H9 (cell line): ENCODE measurements at regions not wholly inside any gene's neighbourhood (a gene's known extent, or its start where the extent isn't known, plus 50 kb on each side); places are given as distances from the start of the nearest gene placed in this dataset.

Experiments
- DNase-seq: peaks from one replicate; pipeline ENCODE4 v3.0.0-alpha.2; 2017
- H2AFZ ChIP-seq: one replicate; pipeline ENCODE4 v1.6.1; 2013; ENCODE audit warnings: mild to moderate bottlenecking, low read length, control low read depth, moderate library complexity
- H2AK5ac ChIP-seq: 2 replicates; pipeline ENCODE4 v1.6.1; 2013; ENCODE audit warnings: low read length, control low read depth, mixed read lengths; ENCODE audit not compliant: insufficient read length
- H2BK120ac ChIP-seq: one replicate; pipeline ENCODE4 v1.6.1; 2013; ENCODE audit warnings: low read depth, mild to moderate bottlenecking, low read length, control low read depth, inconsistent platforms; ENCODE audit not compliant: poor library complexity, severe bottlenecking
- H2BK12ac ChIP-seq: 2 replicates; pipeline ENCODE4 v1.6.1; 2013; ENCODE audit warnings: low read length, control low read depth, mixed read lengths, low read depth; ENCODE audit not compliant: insufficient read length
- H2BK15ac ChIP-seq: 2 replicates; pipeline ENCODE4 v1.6.1; 2013; ENCODE audit warnings: low read depth, low read length, control low read depth
- H2BK20ac ChIP-seq: one replicate; pipeline ENCODE4 v1.6.1; 2013; ENCODE audit warnings: low read depth, mild to moderate bottlenecking, low read length, control low read depth, inconsistent platforms; ENCODE audit not compliant: poor library complexity, severe bottlenecking
- H2BK5ac ChIP-seq: 2 replicates; pipeline ENCODE4 v1.6.1; 2013; ENCODE audit warnings: low read length, control low read depth, mixed read lengths; ENCODE audit not compliant: insufficient read length
- H3K14ac ChIP-seq: 2 replicates; pipeline ENCODE4 v1.6.1; 2013; ENCODE audit warnings: low read length, control low read depth; ENCODE audit not compliant: insufficient read depth
- H3K18ac ChIP-seq: 2 replicates; pipeline ENCODE4 v1.6.1; 2013; ENCODE audit warnings: low read depth, mild to moderate bottlenecking, mixed read lengths, low read length, control low read depth; ENCODE audit not compliant: insufficient read length
- H3K23ac ChIP-seq: 2 replicates; pipeline ENCODE4 v1.6.1; 2013; ENCODE audit warnings: low read length, control low read depth, mixed read lengths, low read depth; ENCODE audit not compliant: insufficient read length
- H3K23me2 ChIP-seq: 2 replicates; pipeline ENCODE4 v1.6.1; 2013; ENCODE audit warnings: low read depth, mild to moderate bottlenecking, mixed read lengths, low read length, control low read depth; ENCODE audit not compliant: insufficient read length, poor library complexity, severe bottlenecking
- H3K27ac ChIP-seq: 2 replicates; pipeline ENCODE4 v1.5.1; 2013; ENCODE audit warnings: low read length, control low read depth, mixed read lengths, low read depth; ENCODE audit not compliant: insufficient read length
- H3K27me3 ChIP-seq: 2 replicates; pipeline ENCODE4 v1.6.1; 2013; ENCODE audit warnings: low read length, control low read depth, inconsistent platforms; ENCODE audit not compliant: insufficient read depth
- H3K4ac ChIP-seq: 2 replicates; pipeline ENCODE4 v1.6.1; 2013; ENCODE audit warnings: low read depth, mild to moderate bottlenecking, control low read depth, inconsistent platforms, low read length, moderate library complexity
- H3K4me1 ChIP-seq: 2 replicates; pipeline ENCODE4 v1.6.1; 2013; ENCODE audit warnings: low read length, control low read depth, inconsistent platforms; ENCODE audit not compliant: insufficient read depth
- H3K4me2 ChIP-seq: 2 replicates; pipeline ENCODE4 v1.6.1; 2013; ENCODE audit warnings: low read length, control low read depth, mixed read lengths; ENCODE audit not compliant: insufficient read length, insufficient read depth
- H3K56ac ChIP-seq: 2 replicates; pipeline ENCODE4 v1.6.1; 2013; ENCODE audit warnings: low read depth, mild to moderate bottlenecking, mixed read lengths, low read length, control low read depth; ENCODE audit not compliant: insufficient read length
- H3K79me1 ChIP-seq: 2 replicates; pipeline ENCODE4 v1.6.1; 2013; ENCODE audit warnings: low read depth, mild to moderate bottlenecking, moderate library complexity, low read length, control low read depth, inconsistent platforms; ENCODE audit not compliant: insufficient read depth, poor library complexity, severe bottlenecking
- H3K79me2 ChIP-seq: 2 replicates; pipeline ENCODE4 v1.6.1; 2013; ENCODE audit warnings: low read length, control low read depth, inconsistent platforms; ENCODE audit not compliant: insufficient read depth
- H3K9ac ChIP-seq: 2 replicates; pipeline ENCODE4 v1.6.1; 2013; ENCODE audit warnings: low read length, control low read depth, mixed read lengths; ENCODE audit not compliant: insufficient read length; ENCODE audit errors: extremely low read depth
- H3K9me3 ChIP-seq: one replicate; pipeline ENCODE4 v1.6.1; 2013; ENCODE audit warnings: low read depth, low read length, inconsistent platforms; ENCODE audit not compliant: control insufficient read depth
- H3T11ph ChIP-seq: one replicate; pipeline ENCODE4 v1.6.1; 2013; ENCODE audit warnings: mild to moderate bottlenecking, low read length, control low read depth, inconsistent platforms
- H4K20me1 ChIP-seq: one replicate; pipeline ENCODE4 v1.6.1; 2013; ENCODE audit not compliant: control insufficient read depth, insufficient read length, insufficient read depth
- H4K5ac ChIP-seq: 2 replicates; pipeline ENCODE4 v1.6.1; 2013; ENCODE audit warnings: low read depth, mild to moderate bottlenecking, mixed read lengths, low read length, control low read depth; ENCODE audit not compliant: insufficient read length
- H4K8ac ChIP-seq: replicated peaks from 2 replicates; pipeline ENCODE4 v1.6.1; 2013; ENCODE audit warnings: low read length, control low read depth, mixed read lengths, low read depth; ENCODE audit not compliant: insufficient read length
- H4K91ac ChIP-seq: 2 replicates; pipeline ENCODE4 v1.6.1; 2013; ENCODE audit warnings: low read depth, mild to moderate bottlenecking, moderate library complexity, mixed read lengths, low read length, control low read depth; ENCODE audit not compliant: insufficient read length
- H3K27ac Mint-ChIP-seq, 3 experiments: 2 replicates in 2 of 3; 3 replicates in 1 of 3; pipeline ENCODE4 v1.8.0; 2020 to 2021; ENCODE audit warnings: mixed read lengths in 3 of 3, mild to moderate bottlenecking in 1 of 3, moderate library complexity in 1 of 3
- H3K27me3 Mint-ChIP-seq: 2 replicates; pipeline ENCODE4 v1.8.0; 2021; ENCODE audit warnings: low read depth, mild to moderate bottlenecking, moderate library complexity, mixed read lengths
- H3K36me3 Mint-ChIP-seq, 3 experiments: 2 replicates in 2 of 3; 3 replicates in 1 of 3; pipeline ENCODE4 v1.8.0; 2020 to 2021; ENCODE audit warnings: low read depth in 3 of 3, mixed read lengths in 3 of 3; ENCODE audit not compliant: insufficient read depth in 1 of 3
- H3K4me1 Mint-ChIP-seq, 2 experiments: 2 replicates each; pipeline ENCODE4 v1.8.0; 2020; ENCODE audit warnings: mixed read lengths in 2 of 2
- H3K4me3 Mint-ChIP-seq, 2 experiments: 2 replicates in 1 of 2; 3 replicates in 1 of 2; pipeline ENCODE4 v1.8.0; 2020 to 2021; ENCODE audit warnings: mild to moderate bottlenecking in 2 of 2, mixed read lengths in 2 of 2, moderate library complexity in 1 of 2
- H3K9me3 Mint-ChIP-seq, 2 experiments: 2 replicates in 1 of 2; 3 replicates in 1 of 2; pipeline ENCODE4 v1.8.0; 2020; ENCODE audit warnings: mild to moderate bottlenecking in 2 of 2, mixed read lengths in 2 of 2, moderate library complexity in 1 of 2
- CTCF ChIP-seq: fragments of 200-600 bp; sonication (generic); conservative IDR thresholded peaks from 3 replicates; pipeline ENCODE4 v1.8.0; 2021; ENCODE audit warnings: antibody characterized with exemption, mild to moderate bottlenecking
- WGBS: extraction: QIAGEN DNeasy Blood & Tissue Kit; methylation state at CpG from one replicate; pipeline ENCODE4 v1.1.7; 2013; ENCODE audit warnings: missing lambda C conversion rate, low lambda C conversion rate, mixed read lengths; ENCODE audit not compliant: insufficient read length; ENCODE audit errors: extremely low coverage; 5-methylcytosine and 5-hydroxymethylcytosine counted together

- no peak for DNase-seq
- H2AFZ ChIP-seq: no peak overlapping the region
- H3K4me3 Mint-ChIP-seq: no peak overlapping the region
- no peak overlapping the region for H3K23ac ChIP-seq
- H3K27me3 ChIP-seq: no peaks in the 10 kb centered on the region
- no peak overlapping the region for H3K4ac ChIP-seq
- no peak overlapping the region for H3K56ac ChIP-seq
- H3K4me1 ChIP-seq: 0 out of 2 replicates have a peak, but pooled peaks cover under 1% of the 10 kb centered on the region
- no peaks in the 10 kb centered on the region; a peak in 1 of 7 replicates for H3K36me3 Mint-ChIP-seq
- peaks cover 7 to 8% of the 10 kb centered on the region in 2 experiments for H3K4me1 Mint-ChIP-seq
- no peak overlapping the region for H3K9ac ChIP-seq
- H2BK20ac ChIP-seq: no peak overlapping the region
- no peak overlapping the region for H2BK12ac ChIP-seq
- no peaks in the 10 kb centered on the region for H3K9me3 Mint-ChIP-seq
- peak; percentile 48 for TF ChIP-seq CTCF
- no peak overlapping the region for H3K18ac ChIP-seq
- H4K20me1 ChIP-seq: no peaks in the 10 kb centered on the region
- H2BK120ac ChIP-seq: no peak overlapping the region
- no peak overlapping the region for H4K5ac ChIP-seq
- no peak overlapping the region for H3K27ac ChIP-seq
- no peak overlapping the region for H4K8ac ChIP-seq
- H4K91ac ChIP-seq: no peak overlapping the region
- no peak overlapping the region for H2BK5ac ChIP-seq
- no peaks in the 10 kb centered on the region for H3K9me3 ChIP-seq
- no peak overlapping the region for H2AK5ac ChIP-seq
- H3K79me1 ChIP-seq: no peaks in the 10 kb centered on the region
- no peak overlapping the region for H3K27ac Mint-ChIP-seq
- no peaks in the 10 kb centered on the region for H3K79me2 ChIP-seq
- no peak overlapping the region for H2BK15ac ChIP-seq
- no peak overlapping the region for H3K14ac ChIP-seq
- no CpG with 5 or more reads among the region's 5 CpGs for WGBS
- no peaks in the 10 kb centered on the region for H3K23me2 ChIP-seq
- H3K4me2 ChIP-seq: no peak overlapping the region
- H3K27me3 Mint-ChIP-seq: no peaks in the 10 kb centered on the region
- H3T11ph ChIP-seq: no peak overlapping the region
These were observed 298.1 kb downstream of the VRK1 start for GRCh38 chr14:97095269-97095668.
